ENCODE measurements at regions not wholly inside any gene's neighbourhood (a gene's known extent, or its start where the extent isn't known, plus 50 kb on each side); places are given as distances from the start of the nearest gene placed in this dataset.

GRCh38 chr4:187108845-187109244 lies 385.2 kb upstream of the FAT1 start:
- DNase-seq (ENCODE audit: extremely low read depth, low read depth): no peak
- TF ChIP-seq CTCF (IDR thresholded peaks at IDR 0.05; ENCODE audit: low read depth, low read length, missing control alignments): no peak
- H3K4me3 ChIP-seq (replicated peaks; ENCODE audit: low read depth, low read length): no peak overlapping the region

DNA sequence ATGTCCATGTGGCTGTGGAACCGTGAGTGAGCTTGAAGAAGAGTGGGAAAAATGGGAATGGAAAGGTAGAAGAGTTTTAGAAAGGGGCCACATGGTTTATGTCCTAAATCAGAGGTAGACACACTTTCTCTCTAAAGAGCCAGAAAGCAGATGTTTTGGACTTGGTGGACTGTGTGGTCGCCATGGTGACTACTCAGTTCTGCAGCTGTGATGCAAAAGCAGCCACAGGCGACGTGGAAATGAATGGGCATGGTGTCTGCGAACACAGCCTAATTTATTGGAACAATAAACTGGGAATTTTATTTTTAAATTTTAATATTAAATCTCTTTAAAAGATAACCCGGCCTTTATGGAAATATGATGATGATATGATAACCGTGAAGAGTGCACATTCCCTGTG lies 386.0 kb upstream of the FAT1 start:
- no peak overlapping the region for H3K4me3 ChIP-seq (replicated peaks; ENCODE audit: low read depth, low read length)
- DNase-seq (ENCODE audit: extremely low read depth, low read depth): no peak
- TF ChIP-seq CTCF (IDR thresholded peaks at IDR 0.05; ENCODE audit: low read depth, low read length, missing control alignments): no peak

DNA sequence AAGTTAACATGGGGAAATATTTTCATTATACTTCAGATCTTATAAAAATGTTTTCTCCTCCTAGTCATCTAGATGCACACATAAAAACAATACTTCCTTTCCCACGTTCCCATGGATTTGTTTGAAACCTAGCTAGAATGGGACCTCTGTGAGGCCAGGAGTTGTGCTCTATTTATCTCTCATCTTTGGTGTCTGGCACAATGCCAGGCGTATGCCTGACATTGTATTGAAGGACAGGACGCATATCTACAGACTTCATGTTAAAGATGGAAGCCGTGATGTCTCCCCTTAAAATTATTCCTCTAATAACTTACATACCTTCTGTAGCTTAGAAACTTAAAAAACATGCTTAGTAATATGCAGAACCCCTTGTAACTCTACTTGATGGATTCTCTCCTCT lies 394.5 kb upstream of the FAT1 start:
- DNase-seq (ENCODE audit: extremely low read depth, low read depth): no peak
- no peak for TF ChIP-seq CTCF (IDR thresholded peaks at IDR 0.05; ENCODE audit: low read depth, low read length, missing control alignments)
- no peak overlapping the region for H3K4me3 ChIP-seq (replicated peaks; ENCODE audit: low read depth, low read length)

DNA sequence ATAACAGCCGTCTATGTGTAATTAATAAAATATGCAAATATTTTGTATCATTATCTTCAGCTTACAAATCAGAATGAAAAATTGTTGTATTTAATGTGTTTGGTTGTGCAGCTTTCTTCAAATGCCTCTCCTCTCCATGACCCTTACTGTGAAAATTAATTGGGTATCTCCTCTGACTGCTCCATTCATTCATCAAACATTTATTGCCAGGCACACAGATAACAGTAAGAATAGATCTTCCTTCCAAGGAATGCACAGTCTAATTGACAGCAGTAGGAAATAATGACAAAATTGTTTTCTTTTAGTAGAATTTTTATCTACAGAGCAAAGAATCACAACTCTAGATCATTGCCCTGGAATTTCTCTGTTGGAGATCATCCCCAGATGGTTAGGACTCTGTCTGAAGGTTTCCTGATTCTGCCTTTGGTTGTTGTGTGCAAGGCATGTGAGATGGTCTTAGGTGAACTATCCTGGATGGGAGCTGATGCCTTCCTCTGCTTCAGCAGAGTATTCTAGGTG lies 395.0 kb upstream of the FAT1 start:
- no peak overlapping the region for H3K4me3 ChIP-seq (replicated peaks; ENCODE audit: low read depth, low read length)
- TF ChIP-seq CTCF (IDR thresholded peaks at IDR 0.05; ENCODE audit: low read depth, low read length, missing control alignments): no peak
- DNase-seq (ENCODE audit: extremely low read depth, low read depth): no peak

DNA sequence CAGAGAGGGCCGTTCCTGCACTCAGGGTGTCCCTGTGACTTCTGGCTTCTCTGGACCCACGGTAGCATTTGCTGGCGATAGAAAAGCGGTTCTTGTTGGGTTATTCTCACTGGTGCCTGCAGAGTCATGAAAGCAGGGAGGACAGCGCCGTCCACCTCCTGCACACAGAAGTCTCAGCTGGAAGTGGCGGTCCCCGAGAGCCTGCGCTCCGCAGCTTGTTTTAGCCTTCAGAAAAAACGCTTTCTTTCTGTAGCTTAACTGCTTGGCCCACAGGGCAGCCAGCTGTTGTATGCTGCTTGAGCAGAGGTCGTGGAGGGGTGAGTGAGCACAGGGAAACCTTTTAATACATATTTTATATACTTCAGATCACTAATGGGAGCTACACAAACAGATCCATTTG lies 400.7 kb upstream of the FAT1 start:
- no peak for DNase-seq (ENCODE audit: extremely low read depth, low read depth)
- H3K4me3 ChIP-seq (replicated peaks; ENCODE audit: low read depth, low read length): no peak overlapping the region
- TF ChIP-seq CTCF (IDR thresholded peaks at IDR 0.05; ENCODE audit: low read depth, low read length, missing control alignments): no peak

DNA sequence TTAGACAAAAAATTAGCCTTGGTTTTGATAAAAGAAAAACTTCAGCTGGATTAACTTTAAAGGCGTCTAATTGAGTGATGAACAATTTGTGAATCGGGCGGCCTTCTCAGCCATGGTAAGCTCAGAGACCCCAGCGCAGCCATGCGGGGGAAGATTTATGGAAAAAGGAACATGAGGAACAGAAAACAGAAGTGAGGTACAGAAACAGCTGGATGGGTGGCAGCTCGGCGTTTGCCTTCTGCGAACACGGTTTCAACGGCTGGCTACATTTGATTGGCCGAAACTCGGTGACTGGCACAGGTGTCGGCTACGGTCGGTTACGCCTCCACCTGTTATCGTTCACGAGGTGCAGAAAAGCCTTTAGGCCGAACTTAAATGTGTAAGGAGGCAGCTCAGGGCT lies 401.4 kb upstream of the FAT1 start:
- no peak for TF ChIP-seq CTCF (IDR thresholded peaks at IDR 0.05; ENCODE audit: low read depth, low read length, missing control alignments)
- DNase-seq (ENCODE audit: extremely low read depth, low read depth): no peak
- H3K4me3 ChIP-seq (replicated peaks; ENCODE audit: low read depth, low read length): no peak overlapping the region

DNA sequence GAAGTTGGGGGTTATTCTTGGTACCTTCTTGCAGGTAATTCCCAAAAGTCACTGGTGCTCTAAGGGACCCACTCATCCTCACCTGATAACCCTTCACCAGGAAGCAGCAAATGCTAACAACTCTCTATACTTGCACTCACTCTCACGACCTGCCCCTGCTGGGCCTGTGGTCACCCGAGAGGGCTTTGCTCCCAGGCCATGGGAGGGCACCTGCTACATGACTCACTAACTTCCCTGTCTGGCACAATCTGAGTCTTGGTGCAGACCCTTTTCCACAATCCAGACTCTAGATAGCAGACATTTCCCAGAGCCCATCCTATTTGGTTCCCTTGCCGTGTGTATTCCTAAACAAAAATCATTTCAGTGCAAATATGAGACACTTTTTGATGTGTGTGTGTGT lies 403.8 kb upstream of the FAT1 start:
- no peak for DNase-seq (ENCODE audit: extremely low read depth, low read depth)
- TF ChIP-seq CTCF (IDR thresholded peaks at IDR 0.05; ENCODE audit: low read depth, low read length, missing control alignments): no peak
- no peak overlapping the region for H3K4me3 ChIP-seq (replicated peaks; ENCODE audit: low read depth, low read length)
